ENCODE measurements at regions not wholly inside any gene's neighbourhood (a gene's known extent, or its start where the extent isn't known, plus 50 kb on each side); places are given as distances from the start of the nearest gene placed in this dataset.

- no peak for DNase-seq
- no peak for ATAC-seq
- Histone ChIP-seq H3K4me1 (ENCODE audit: low read depth) (no peaks in the 10 kb centered on the region), H3K4me3 (no peak overlapping the region), H3K9me3 (no peaks in the 10 kb centered on the region), H3K36me3 (ENCODE audit: low read depth) (no peaks in the 10 kb centered on the region)
- TF ChIP-seq, protein P1, sequence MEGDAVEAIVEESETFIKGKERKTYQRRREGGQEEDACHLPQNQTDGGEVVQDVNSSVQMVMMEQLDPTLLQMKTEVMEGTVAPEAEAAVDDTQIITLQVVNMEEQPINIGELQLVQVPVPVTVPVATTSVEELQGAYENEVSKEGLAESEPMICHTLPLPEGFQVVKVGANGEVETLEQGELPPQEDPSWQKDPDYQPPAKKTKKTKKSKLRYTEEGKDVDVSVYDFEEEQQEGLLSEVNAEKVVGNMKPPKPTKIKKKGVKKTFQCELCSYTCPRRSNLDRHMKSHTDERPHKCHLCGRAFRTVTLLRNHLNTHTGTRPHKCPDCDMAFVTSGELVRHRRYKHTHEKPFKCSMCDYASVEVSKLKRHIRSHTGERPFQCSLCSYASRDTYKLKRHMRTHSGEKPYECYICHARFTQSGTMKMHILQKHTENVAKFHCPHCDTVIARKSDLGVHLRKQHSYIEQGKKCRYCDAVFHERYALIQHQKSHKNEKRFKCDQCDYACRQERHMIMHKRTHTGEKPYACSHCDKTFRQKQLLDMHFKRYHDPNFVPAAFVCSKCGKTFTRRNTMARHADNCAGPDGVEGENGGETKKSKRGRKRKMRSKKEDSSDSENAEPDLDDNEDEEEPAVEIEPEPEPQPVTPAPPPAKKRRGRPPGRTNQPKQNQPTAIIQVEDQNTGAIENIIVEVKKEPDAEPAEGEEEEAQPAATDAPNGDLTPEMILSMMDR (IDR thresholded peaks at IDR 0.05), result no peak
- intact Hi-C loops (cut with DNase I, micrococcal nuclease), result no loop called here
Observed at GRCh38 chr20:39830903-39831302, 858.1 kb downstream of the MAFB start.

GRCh38 chr20:39829661-39830060, 859.4 kb downstream of the MAFB start:
- ATAC-seq (peak; percentile 16), DNase-seq (no peak)
- Histone ChIP-seq H3K9me3 (no peaks in the 10 kb centered on the region), H3K4me1 (ENCODE audit: low read depth) (no peaks in the 10 kb centered on the region), H3K4me3 (no peak overlapping the region), H3K36me3 (ENCODE audit: low read depth) (no peaks in the 10 kb centered on the region)
- TF ChIP-seq, protein P1 (IDR thresholded peaks at IDR 0.05), result no peak
- intact Hi-C loops (cut with DNase I, micrococcal nuclease), result no loop called here

DNA sequence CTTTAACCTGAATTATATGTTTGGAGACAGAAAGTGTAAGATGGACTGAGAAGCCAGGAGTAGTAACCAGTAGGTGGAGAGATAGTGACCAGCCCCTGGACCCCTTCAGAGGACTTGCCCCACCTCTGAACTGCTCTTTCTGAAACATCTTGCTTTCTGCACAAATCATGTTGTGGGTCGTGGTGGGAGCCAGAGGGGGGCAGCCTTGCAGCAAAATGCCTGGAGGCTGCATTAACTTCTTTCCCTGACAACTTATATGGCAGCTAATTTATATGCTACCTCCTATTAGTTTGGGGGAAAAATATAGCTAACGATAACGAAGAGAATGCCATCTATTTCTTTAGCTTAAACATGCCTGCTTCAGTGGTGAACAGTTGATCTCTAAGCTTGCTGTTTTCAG, 859.8 kb downstream of the MAFB start:
- H3K4me3 ChIP-seq, result no peak overlapping the region
- no peak for DNase-seq
- no peaks in the 10 kb centered on the region for H3K4me1 ChIP-seq (ENCODE audit: low read depth)
- H3K9me3 ChIP-seq, result no peaks in the 10 kb centered on the region
- ATAC-seq, result no peak
- H3K36me3 ChIP-seq (ENCODE audit: low read depth), result no peaks in the 10 kb centered on the region
- intact Hi-C loops (cut with DNase I, micrococcal nuclease), result no loop called here
- TF ChIP-seq, protein P1 (IDR thresholded peaks at IDR 0.05), result no peak

DNA sequence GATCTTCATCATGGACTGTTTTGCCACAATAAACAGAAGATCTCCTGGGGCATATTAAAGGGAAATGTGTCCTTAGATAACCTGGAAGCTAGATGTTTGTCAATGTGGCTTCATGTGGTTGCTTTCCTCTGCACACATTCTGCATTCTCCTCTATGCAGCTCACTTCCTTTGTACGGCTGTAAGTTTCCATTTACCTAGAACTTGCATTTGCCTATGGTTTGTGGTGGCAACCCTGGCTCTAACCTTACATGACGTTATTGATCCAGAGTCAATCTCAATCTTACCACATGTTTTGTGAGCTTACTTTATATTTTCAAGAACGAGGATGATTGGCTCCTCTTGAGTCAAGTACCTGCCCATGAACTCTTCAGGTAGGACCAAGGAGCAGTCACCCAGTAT, 863.1 kb downstream of the MAFB start:
- no peaks in the 10 kb centered on the region for H3K36me3 ChIP-seq (ENCODE audit: low read depth)
- no peaks in the 10 kb centered on the region for H3K4me1 ChIP-seq (ENCODE audit: low read depth)
- DNase-seq (no peak), ATAC-seq (no peak)
- intact Hi-C loops (cut with DNase I, micrococcal nuclease), result no loop called here
- TF ChIP-seq, protein P1 (IDR thresholded peaks at IDR 0.05), result no peak
- H3K4me3 ChIP-seq, result no peak overlapping the region
- no peaks in the 10 kb centered on the region for H3K9me3 ChIP-seq

DNA sequence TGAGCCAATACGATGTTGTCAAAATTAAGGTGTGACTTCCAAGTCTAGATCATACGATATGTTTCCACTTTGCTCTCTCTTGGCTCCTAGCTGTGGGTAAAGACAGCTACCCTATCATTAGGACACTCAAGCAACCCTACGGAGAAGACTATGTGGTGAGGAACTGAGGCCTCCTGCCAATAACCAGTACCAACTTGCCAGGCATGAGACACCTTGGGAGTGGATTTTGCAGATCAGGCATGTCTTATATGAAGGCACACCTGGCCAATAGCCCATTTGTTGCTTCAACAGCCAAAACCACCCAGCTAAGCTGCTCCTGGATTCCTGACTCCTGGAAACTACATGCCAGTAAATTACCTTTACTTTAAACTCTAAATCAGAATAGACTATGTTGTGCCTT, 863.4 kb downstream of the DHX35 start:
- no peaks in the 10 kb centered on the region for H3K9me3 ChIP-seq
- TF ChIP-seq, protein P1 (IDR thresholded peaks at IDR 0.05), result no peak
- DNase-seq (no peak), ATAC-seq (no peak)
- H3K36me3 ChIP-seq (ENCODE audit: low read depth), result no peaks in the 10 kb centered on the region
- intact Hi-C loops (cut with DNase I, micrococcal nuclease), result no loop called here
- no peaks in the 10 kb centered on the region for H3K4me1 ChIP-seq (ENCODE audit: low read depth)
- H3K4me3 ChIP-seq, result no peak overlapping the region

- intact Hi-C loops (cut with DNase I, micrococcal nuclease), result no loop called here
- no peaks in the 10 kb centered on the region for H3K9me3 ChIP-seq
- H3K4me3 ChIP-seq, result no peak overlapping the region
- TF ChIP-seq, protein P1 (IDR thresholded peaks at IDR 0.05), result no peak
- ATAC-seq (no peak), DNase-seq (no peak)
- no peaks in the 10 kb centered on the region for H3K36me3 ChIP-seq (ENCODE audit: low read depth)
- H3K4me1 ChIP-seq (ENCODE audit: low read depth), result no peaks in the 10 kb centered on the region
Observed at GRCh38 chr20:39823224-39823623, 861.1 kb downstream of the DHX35 start.
